Endothelial cell of umbilical vein (primary cell): ENCODE measurements at regions not wholly inside any gene's neighbourhood (a gene's known extent, or its start where the extent isn't known, plus 50 kb on each side); places are given as distances from the start of the nearest gene placed in this dataset.

ENCODE experiments used
- BruUV-seq: library from RNA; stranded (reverse); fragments of 400-500 nt; replicated peaks from 2 replicates; lab custom pipeline; 2021; lab: Mats Ljungman, UMichigan
- CTCF ChIA-PET: fragments of 300-600, 350-600 bp; sonication (Branson Sonifier 250); formaldehyde crosslinking; loops from one replicate; lab custom pipeline; 2021; ENCODE audit warnings: antibody characterized with exemption, inconsistent platforms; lab: Charles Lee
- POLR2A ChIA-PET: fragments of 300-600, 350-600 bp; sonication (Branson Sonifier 250); formaldehyde crosslinking; loops from one replicate; lab custom pipeline; 2021; ENCODE audit warnings: antibody characterized with exemption, inconsistent platforms; lab: Charles Lee
- DNase-seq: peaks from one replicate; pipeline ENCODE4 v3.0.0-alpha.2; 2011; ENCODE audit warnings: low read depth, low spot score
- FAIRE-seq: peaks from 2 replicates; lab custom pipeline; 2011; peaks lifted over from hg19 to GRCh38; lab: Jason Lieb, UNC
- H2AFZ ChIP-seq: 2 replicates; pipeline ENCODE4 v1.6.0; 2012; ENCODE audit warnings: low read depth, low read length, control low read depth, inconsistent platforms
- H3K27ac ChIP-seq: 2 replicates; pipeline ENCODE4 v1.5.1; 2011; ENCODE audit warnings: low read depth, mild to moderate bottlenecking, control low read depth, low read length, moderate library complexity; ENCODE audit not compliant: insufficient read depth
- H3K27me3 ChIP-seq, 2 experiments: 2 replicates each; pipeline versions ENCODE4 v1.6.0 to v1.6.1; 2011; ENCODE audit warnings: low read length in 2 of 2, mixed read lengths in 1 of 2; ENCODE audit not compliant: control insufficient read depth in 2 of 2, insufficient read depth in 2 of 2
- H3K36me3 ChIP-seq, 2 experiments: 2 replicates in 1 of 2; 3 replicates in 1 of 2; pipeline ENCODE4 v1.5.1; 2011; ENCODE audit warnings: low read length in 2 of 2, mild to moderate bottlenecking in 1 of 2, moderate library complexity in 1 of 2; ENCODE audit not compliant: control insufficient read depth in 2 of 2, insufficient read depth in 2 of 2; ENCODE audit errors: extremely low read depth in 1 of 2
- H3K4me1 ChIP-seq: 3 replicates; pipeline ENCODE4 v1.5.1; 2011; ENCODE audit warnings: mild to moderate bottlenecking, low read length; ENCODE audit not compliant: control insufficient read depth, insufficient read depth; ENCODE audit errors: extremely low read depth
- H3K4me2 ChIP-seq: 2 replicates; pipeline ENCODE4 v1.6.1; 2011; ENCODE audit warnings: low read length, control low read depth, mixed read lengths; ENCODE audit not compliant: insufficient read depth
- H3K4me3 ChIP-seq, 3 experiments: fragments of 200-600 bp in 1 of 3; sonication (generic), shearing (Covaris generic) in 1 of 3; replicated peaks in 1 of 3; 2 replicates each; pipeline ENCODE4 v1.5.1; 2011 to 2016; ENCODE audit warnings: control low read depth in 3 of 3, low read length in 3 of 3, mild to moderate bottlenecking in 2 of 3, inconsistent platforms in 1 of 3, low read depth in 1 of 3, moderate library complexity in 1 of 3; ENCODE audit not compliant: insufficient read depth in 1 of 3
- H3K79me2 ChIP-seq: 2 replicates; pipeline ENCODE4 v1.6.0; 2012; ENCODE audit warnings: low read length, inconsistent platforms; ENCODE audit not compliant: control insufficient read depth, insufficient read depth
- H3K9ac ChIP-seq: replicated peaks from 2 replicates; pipeline ENCODE3; 2011; ENCODE audit warnings: low read length, control low read depth; ENCODE audit not compliant: insufficient read depth; ENCODE audit errors: extremely low read depth
- H3K9me1 ChIP-seq: replicated peaks from 3 replicates; pipeline ENCODE4 v1.6.0; 2011; ENCODE audit warnings: mild to moderate bottlenecking, low read length; ENCODE audit not compliant: control insufficient read depth, insufficient read depth; ENCODE audit errors: extremely low read depth
- H3K9me3 ChIP-seq: replicated peaks from 2 replicates; pipeline ENCODE4 v1.5.1; 2012; ENCODE audit warnings: low read length, inconsistent platforms; ENCODE audit not compliant: control insufficient read depth, insufficient read depth
- H4K20me1 ChIP-seq: replicated peaks from 2 replicates; pipeline ENCODE3; 2011; ENCODE audit warnings: mild to moderate bottlenecking, low read length; ENCODE audit not compliant: control insufficient read depth, insufficient read depth; ENCODE audit errors: extremely low read depth
- EZH2 ChIP-seq: IDR thresholded peaks from 2 replicates; pipeline ENCODE4 v1.6.1; 2012; ENCODE audit warnings: borderline replicate concordance, low read depth, mild to moderate bottlenecking, moderate library complexity, low read length, inconsistent platforms; ENCODE audit not compliant: severe bottlenecking
- FOS ChIP-seq: IDR thresholded peaks from 2 replicates; pipeline ENCODE4 v1.6.1; 2011; ENCODE audit warnings: mild to moderate bottlenecking, low read length, moderate library complexity, borderline replicate concordance; ENCODE audit not compliant: insufficient read depth
- GATA2 ChIP-seq: IDR thresholded peaks from 2 replicates; pipeline ENCODE4 v1.7.0; 2011; ENCODE audit warnings: low read depth, mild to moderate bottlenecking, moderate library complexity, mixed read lengths, low read length; ENCODE audit not compliant: insufficient read length, insufficient read depth
- JUN ChIP-seq: IDR thresholded peaks from 2 replicates; pipeline ENCODE4 v1.6.1; 2011; ENCODE audit warnings: borderline replicate concordance, low read depth; ENCODE audit not compliant: insufficient read length, insufficient read depth
- MYC ChIP-seq: IDR thresholded peaks from one replicate; pipeline ENCODE4 v1.6.1; 2011; ENCODE audit warnings: mild to moderate bottlenecking, low read depth, low read length
- POLR2A ChIP-seq: IDR thresholded peaks from 2 replicates; pipeline ENCODE4 v1.6.1; 2012; ENCODE audit warnings: low read depth, mild to moderate bottlenecking, control low read depth, low read length
- POLR2AphosphoS5 ChIP-seq: IDR thresholded peaks from 2 replicates; pipeline ENCODE4 v1.6.1; 2012; ENCODE audit warnings: low read depth, mild to moderate bottlenecking, control low read depth, low read length, moderate library complexity; ENCODE audit not compliant: insufficient read depth
- dilution Hi-C: fragments of 300-500 bp; cut with MboI; formaldehyde crosslinking; loops from one replicate; pipeline ENCODE4 v1.15.0; 2019; ENCODE audit warnings: low sequenced_read_pairs; ENCODE audit not compliant: extremely low pct_ligation_motif_present
- intact Hi-C: fragments of 100-400 bp; cut with micrococcal nuclease; formaldehyde crosslinking; loops from one replicate; pipeline ENCODE4 v1.10.0; 2022
- TF ChIP-seq, protein P1 (sequence below): IDR thresholded peaks from 2 replicates; pipeline ENCODE4 v1.6.1; 2011; ENCODE audit not compliant: insufficient read depth, insufficient read length
- TF ChIP-seq, protein P2 (sequence below), 2 donors: IDR thresholded peaks; 1 replicate in 1 of 2; 2 replicates in 1 of 2; pipeline ENCODE4 v1.5.1; 2011; ENCODE audit warnings: low read length in 2 of 2, mild to moderate bottlenecking in 2 of 2, moderate library complexity in 2 of 2, control low read depth in 1 of 2, inconsistent platforms in 1 of 2, low read depth in 1 of 2; ENCODE audit not compliant: insufficient read depth in 1 of 2; ENCODE audit errors: extremely low read depth in 1 of 2

DNA sequence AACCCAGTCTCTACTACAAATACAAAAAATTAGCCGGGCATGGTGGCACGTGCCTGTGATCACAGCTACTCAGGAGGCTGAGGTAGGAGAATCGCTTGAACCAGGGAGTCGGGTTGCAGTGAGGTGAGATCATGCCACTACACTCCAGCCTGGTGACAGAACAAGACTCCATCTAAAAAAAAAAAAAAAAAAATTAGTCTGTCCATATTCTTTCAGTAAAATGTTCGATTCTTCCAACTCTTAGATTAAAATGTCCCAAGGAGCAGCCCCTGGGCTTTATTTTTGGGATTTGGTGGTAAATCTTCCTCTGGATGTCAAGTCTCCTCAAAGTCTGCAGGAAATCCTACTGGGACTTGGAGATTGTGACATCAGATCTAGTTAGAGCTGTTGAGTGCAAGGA is 101.0 kb upstream of the EEF1E1 start:
- Histone ChIP-seq H3K27me3 (peaks cover 0 to 2% of the 10 kb centered on the region in 2 experiments), H3K4me2 (no peak overlapping the region), H4K20me1 (no peaks in the 10 kb centered on the region), H3K4me1 (no peaks in the 10 kb centered on the region), H2AFZ (no peak overlapping the region), H3K36me3 (no peaks in the 10 kb centered on the region), H3K4me3 (no peak overlapping the region), H3K79me2 (no peaks in the 10 kb centered on the region), H3K9ac (no peak overlapping the region), H3K27ac (no peak overlapping the region), H3K9me3 (no peaks in the 10 kb centered on the region), H3K9me1 (no peaks in the 10 kb centered on the region)
- intact Hi-C loops (no loop called here), dilution Hi-C loops (no loop called here)
- BruUV-seq: no TSS peak
- no peak for DNase-seq
- ChIA-PET POLR2A (no interaction called here), CTCF (interaction anchor here (2.8 kb wide), 1 partner anchor 16 kb away, joined by 11 read pairs; no protein-coding TSS in a partner anchor)
- no peak for TF ChIP-seq JUN
- TF ChIP-seq MYC: no peak
- TF ChIP-seq GATA2: no peak
- no peak for TF ChIP-seq POLR2A
- no peak for TF ChIP-seq EZH2
- TF ChIP-seq POLR2AphosphoS5: no peak
- TF ChIP-seq FOS: no peak
- TF ChIP-seq, protein P1, sequence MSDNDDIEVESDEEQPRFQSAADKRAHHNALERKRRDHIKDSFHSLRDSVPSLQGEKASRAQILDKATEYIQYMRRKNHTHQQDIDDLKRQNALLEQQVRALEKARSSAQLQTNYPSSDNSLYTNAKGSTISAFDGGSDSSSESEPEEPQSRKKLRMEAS: no peak
- FAIRE-seq: no peak

DNA sequence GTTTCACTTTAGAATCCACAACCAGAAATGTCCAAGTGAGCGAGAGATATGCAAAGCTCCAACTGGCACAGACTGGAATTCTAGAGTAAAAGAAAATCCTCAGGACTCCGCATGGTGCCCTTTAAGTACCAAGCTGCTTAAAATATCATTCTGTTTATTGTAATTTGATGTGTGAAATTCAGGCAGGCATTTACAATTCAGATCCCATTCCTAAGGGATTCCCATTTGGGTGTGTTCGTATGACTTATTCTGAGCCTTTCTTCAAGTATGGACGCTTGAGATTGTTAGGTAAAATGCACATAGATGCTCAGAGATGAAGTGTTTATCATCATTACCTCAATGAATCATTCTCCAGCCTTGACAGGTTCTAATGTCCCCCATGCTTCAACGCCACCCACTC is 99.3 kb upstream of the EEF1E1 start:
- DNase-seq (no peak), FAIRE-seq (no peak)
- Histone ChIP-seq H3K9me1 (no peaks in the 10 kb centered on the region), H3K9ac (no peak overlapping the region), H2AFZ (no peak overlapping the region), H3K36me3 (no peaks in the 10 kb centered on the region), H3K27ac (no peak overlapping the region), H3K4me1 (no peaks in the 10 kb centered on the region), H3K79me2 (no peaks in the 10 kb centered on the region), H3K27me3 (peaks cover 0 to 2% of the 10 kb centered on the region in 2 experiments), H3K4me3 (no peak overlapping the region), H3K4me2 (no peak overlapping the region), H3K9me3 (no peaks in the 10 kb centered on the region), H4K20me1 (no peaks in the 10 kb centered on the region)
- POLR2A ChIA-PET: no interaction called here
- no TSS peak for BruUV-seq
- dilution Hi-C loops (no loop called here), intact Hi-C loops (no loop called here)
- CTCF ChIA-PET: no interaction called here
- TF ChIP-seq JUN: no peak
- TF ChIP-seq POLR2AphosphoS5: no peak
- TF ChIP-seq, protein P2, sequence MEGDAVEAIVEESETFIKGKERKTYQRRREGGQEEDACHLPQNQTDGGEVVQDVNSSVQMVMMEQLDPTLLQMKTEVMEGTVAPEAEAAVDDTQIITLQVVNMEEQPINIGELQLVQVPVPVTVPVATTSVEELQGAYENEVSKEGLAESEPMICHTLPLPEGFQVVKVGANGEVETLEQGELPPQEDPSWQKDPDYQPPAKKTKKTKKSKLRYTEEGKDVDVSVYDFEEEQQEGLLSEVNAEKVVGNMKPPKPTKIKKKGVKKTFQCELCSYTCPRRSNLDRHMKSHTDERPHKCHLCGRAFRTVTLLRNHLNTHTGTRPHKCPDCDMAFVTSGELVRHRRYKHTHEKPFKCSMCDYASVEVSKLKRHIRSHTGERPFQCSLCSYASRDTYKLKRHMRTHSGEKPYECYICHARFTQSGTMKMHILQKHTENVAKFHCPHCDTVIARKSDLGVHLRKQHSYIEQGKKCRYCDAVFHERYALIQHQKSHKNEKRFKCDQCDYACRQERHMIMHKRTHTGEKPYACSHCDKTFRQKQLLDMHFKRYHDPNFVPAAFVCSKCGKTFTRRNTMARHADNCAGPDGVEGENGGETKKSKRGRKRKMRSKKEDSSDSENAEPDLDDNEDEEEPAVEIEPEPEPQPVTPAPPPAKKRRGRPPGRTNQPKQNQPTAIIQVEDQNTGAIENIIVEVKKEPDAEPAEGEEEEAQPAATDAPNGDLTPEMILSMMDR (IDR thresholded peaks at IDR 0.05; ENCODE audit: extremely low read depth in 1 of 2, insufficient read depth in 1 of 2, low read depth in 1 of 2, low read length in 2 of 2): no peak
- TF ChIP-seq, protein P1: no peak
- TF ChIP-seq POLR2A: no peak
- no peak for TF ChIP-seq GATA2
- TF ChIP-seq EZH2: no peak
- TF ChIP-seq FOS: no peak
- TF ChIP-seq MYC: no peak
